DMS53 treated with DMSO at 0.1 percent for 48 hours (cell line): ENCODE measurements at regions not wholly inside any gene's neighbourhood (a gene's known extent, or its start where the extent isn't known, plus 50 kb on each side); places are given as distances from the start of the nearest gene placed in this dataset.
"Not testable (repeated sequence)": the region's sequence is repeated elsewhere in the genome, so short reads cannot be mapped to it uniquely, and the experiment has no call there.

ENCODE experiments used
- DNase-seq: peaks from one replicate; lab custom pipeline; 2025; ENCODE audit not compliant: unreplicated experiment; lab: John Stamatoyannopoulos, UW

- no peak for DNase-seq
These were observed 167.0 kb downstream of the ERMARD start for GRCh38 chr6:169918239-169918953.

GRCh38 chr6:169917153-169917552 is 165.7 kb downstream of the ERMARD start:
- no peak for DNase-seq

- no peak for DNase-seq
These were observed 164.5 kb downstream of the ERMARD start for GRCh38 chr6:169915769-169916550.

- not testable (repeated sequence) for DNase-seq
These were observed 162.3 kb downstream of the ERMARD start for GRCh38 chr6:169913745-169914144.

GRCh38 chr6:169913096-169913638 is 161.7 kb downstream of the ERMARD start:
- no peak for DNase-seq

GRCh38 chr6:169912266-169913095 is 161.1 kb downstream of the ERMARD start:
- no peak for DNase-seq

- no peak for DNase-seq
These were observed 160.1 kb downstream of the ERMARD start for GRCh38 chr6:169911264-169912263.

- no peak for DNase-seq
These were observed 157.7 kb downstream of the ERMARD start for GRCh38 chr6:169909113-169909512.

- no peak for DNase-seq
These were observed 157.0 kb downstream of the ERMARD start for GRCh38 chr6:169908403-169908933.

- DNase-seq = no peak
These were observed 156.1 kb downstream of the ERMARD start for GRCh38 chr6:169907419-169908115.

GRCh38 chr6:169906688-169907418 is 155.4 kb downstream of the ERMARD start:
- no peak for DNase-seq

GRCh38 chr6:169906004-169906687 is 154.7 kb downstream of the ERMARD start:
- no peak for DNase-seq

GRCh38 chr6:169905041-169905807 is 153.8 kb downstream of the ERMARD start:
- no peak for DNase-seq

- no peak for DNase-seq
These were observed 152.9 kb downstream of the ERMARD start for GRCh38 chr6:169904051-169904922.

GRCh38 chr6:169903122-169903521 is 151.7 kb downstream of the ERMARD start:
- no peak for DNase-seq

GRCh38 chr6:169902604-169903003 is 151.2 kb downstream of the ERMARD start:
- no peak for DNase-seq
